ENCODE measurements at regions not wholly inside any gene's neighbourhood (a gene's known extent, or its start where the extent isn't known, plus 50 kb on each side); places are given as distances from the start of the nearest gene placed in this dataset.

- BruUV-seq (replicated peaks): no TSS peak
- Histone ChIP-seq H4K20me1 (replicated peaks; ENCODE audit: control insufficient read depth, insufficient read depth, low read length) (no peaks in the 10 kb centered on the region), H2AFZ (ENCODE audit: low read depth, low read length) (no peak overlapping the region), H3K36me3 (ENCODE audit: control insufficient read depth, insufficient read depth, low read length) (no peaks in the 10 kb centered on the region), H3K9ac (ENCODE audit: insufficient read depth in 1 of 2, low read depth in 2 of 2, low read length in 2 of 2) (no peak overlapping the region), H3K4me3 (no peak overlapping the region), H3K4me2 (ENCODE audit: insufficient read depth, low read length) (no peak overlapping the region), H3K27ac (ENCODE audit: extremely low read depth, low read depth, low read length) (no peak overlapping the region), H3K9me3 (replicated peaks; ENCODE audit: control insufficient read depth, insufficient read depth, low read depth, low read length) (0 out of 2 replicates have a peak, but pooled peaks cover 2% of the 10 kb centered on the region), H3K9me1 (ENCODE audit: control insufficient read depth, insufficient read depth, low read length) (no peaks in the 10 kb centered on the region), H3K4me1 (replicated peaks in 1 of 2; ENCODE audit: control insufficient read depth in 2 of 2, insufficient read depth in 2 of 2, low read length in 2 of 2) (no peaks in the 10 kb centered on the region), H3K27me3 (ENCODE audit: control insufficient read depth in 2 of 2, insufficient read depth in 2 of 2, low read length in 2 of 2) (no peaks in the 10 kb centered on the region), H3K79me2 (ENCODE audit: control insufficient read depth, insufficient read depth, low read length) (no peaks in the 10 kb centered on the region)
- ChIA-PET CTCF (ENCODE audit: low intra/inter-chr PET ratio) (no interaction called here), POLR2A (no interaction called here)
- DNase-seq (ENCODE audit: extremely low read depth in 1 of 4, low spot score in 3 of 4): no peak
- intact Hi-C loops (cut with micrococcal nuclease) (no loop called here), in situ Hi-C loops (cut with MboI) (no loop called here)
- 12% methylated on average over 3 of the region's 3 CpGs for WGBS (ENCODE audit: insufficient coverage, low coverage, missing lambda C conversion rate)
- FAIRE-seq: no peak
- ATAC-seq: no peak
- TF ChIP-seq CHD4 (IDR thresholded peaks at IDR 0.05; ENCODE audit: insufficient read depth, insufficient replicate concordance, low read depth, low read length, poor library complexity, severe bottlenecking): no peak
- no peak for TF ChIP-seq TCF3 (CRISPR knock-in tag; IDR thresholded peaks at IDR 0.05)
- TF ChIP-seq ZNF318 (IDR thresholded peaks at IDR 0.05; ENCODE audit: borderline replicate concordance in 1 of 2, low read depth in 1 of 2): no peak
- TF ChIP-seq ZBTB17 (CRISPR knock-in tag; IDR thresholded peaks at IDR 0.05): no peak
- TF ChIP-seq MTA2 (IDR thresholded peaks at IDR 0.05; ENCODE audit: low read depth): no peak
- TF ChIP-seq RFX5 (IDR thresholded peaks at IDR 0.05; ENCODE audit: low read depth, low read length): no peak
- TF ChIP-seq STAT6 (CRISPR knock-in tag; IDR thresholded peaks at IDR 0.05): no peak
- no peak for TF ChIP-seq MTA1 (IDR thresholded peaks at IDR 0.05; ENCODE audit: borderline replicate concordance)
- no peak for TF ChIP-seq EGR1 (conservative IDR thresholded peaks at IDR 0.05)
- TF ChIP-seq DDX20 (tag; IDR thresholded peaks at IDR 0.05; ENCODE audit: low read depth): no peak
- no peak for TF ChIP-seq BRCA1 (IDR thresholded peaks at IDR 0.05)
- no peak for TF ChIP-seq BRCA1 (CRISPR knock-in tag; IDR thresholded peaks at IDR 0.05)
- no peak for TF ChIP-seq ERF (CRISPR knock-in tag; IDR thresholded peaks at IDR 0.05)
- TF ChIP-seq ZNF431 (CRISPR knock-in tag; IDR thresholded peaks at IDR 0.05): no peak
- TF ChIP-seq KAT2B (IDR thresholded peaks at IDR 0.05; ENCODE audit: low read depth, low read length): no peak
These were observed 610.3 kb upstream of the BCHE start for GRCh38 chr3:166447513-166447912.

All from K562 (cell line).